ENCODE measurements at regions not wholly inside any gene's neighbourhood (a gene's known extent, or its start where the extent isn't known, plus 50 kb on each side); places are given as distances from the start of the nearest gene placed in this dataset.

DNA sequence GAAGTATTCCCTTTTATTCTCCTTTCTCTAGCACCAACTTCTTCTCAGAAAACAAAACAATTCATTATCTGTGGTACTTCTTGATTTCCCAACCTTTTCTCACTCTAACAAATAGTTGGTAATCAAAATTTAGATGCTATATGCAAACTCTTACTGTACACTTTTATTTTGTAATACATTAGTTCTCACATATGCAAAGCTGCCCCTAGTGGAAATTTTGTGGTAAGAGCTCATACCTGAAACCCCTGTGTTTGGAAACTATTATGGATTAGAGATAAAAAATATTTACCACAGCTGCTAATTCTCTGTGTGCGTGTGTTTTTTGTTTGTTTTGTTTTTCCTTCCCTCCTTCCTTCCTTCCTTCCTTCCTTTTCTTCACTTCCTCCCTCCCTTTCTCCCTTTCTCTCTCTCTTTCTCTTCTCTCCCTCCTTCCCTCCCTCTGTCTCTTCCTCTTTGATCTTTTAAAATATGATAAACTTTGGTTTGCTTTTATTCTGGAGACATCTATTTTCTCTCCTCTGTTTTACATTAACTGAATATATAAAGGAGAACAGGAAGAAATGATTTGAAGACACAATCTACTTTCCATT, 537.4 kb downstream of the SLITRK6 start:
- TF ChIP-seq, protein P1, sequence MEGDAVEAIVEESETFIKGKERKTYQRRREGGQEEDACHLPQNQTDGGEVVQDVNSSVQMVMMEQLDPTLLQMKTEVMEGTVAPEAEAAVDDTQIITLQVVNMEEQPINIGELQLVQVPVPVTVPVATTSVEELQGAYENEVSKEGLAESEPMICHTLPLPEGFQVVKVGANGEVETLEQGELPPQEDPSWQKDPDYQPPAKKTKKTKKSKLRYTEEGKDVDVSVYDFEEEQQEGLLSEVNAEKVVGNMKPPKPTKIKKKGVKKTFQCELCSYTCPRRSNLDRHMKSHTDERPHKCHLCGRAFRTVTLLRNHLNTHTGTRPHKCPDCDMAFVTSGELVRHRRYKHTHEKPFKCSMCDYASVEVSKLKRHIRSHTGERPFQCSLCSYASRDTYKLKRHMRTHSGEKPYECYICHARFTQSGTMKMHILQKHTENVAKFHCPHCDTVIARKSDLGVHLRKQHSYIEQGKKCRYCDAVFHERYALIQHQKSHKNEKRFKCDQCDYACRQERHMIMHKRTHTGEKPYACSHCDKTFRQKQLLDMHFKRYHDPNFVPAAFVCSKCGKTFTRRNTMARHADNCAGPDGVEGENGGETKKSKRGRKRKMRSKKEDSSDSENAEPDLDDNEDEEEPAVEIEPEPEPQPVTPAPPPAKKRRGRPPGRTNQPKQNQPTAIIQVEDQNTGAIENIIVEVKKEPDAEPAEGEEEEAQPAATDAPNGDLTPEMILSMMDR (IDR thresholded peaks at IDR 0.05; ENCODE audit: insufficient read depth, low read length) = peak; percentile 7
- TF ChIP-seq, protein P2, sequence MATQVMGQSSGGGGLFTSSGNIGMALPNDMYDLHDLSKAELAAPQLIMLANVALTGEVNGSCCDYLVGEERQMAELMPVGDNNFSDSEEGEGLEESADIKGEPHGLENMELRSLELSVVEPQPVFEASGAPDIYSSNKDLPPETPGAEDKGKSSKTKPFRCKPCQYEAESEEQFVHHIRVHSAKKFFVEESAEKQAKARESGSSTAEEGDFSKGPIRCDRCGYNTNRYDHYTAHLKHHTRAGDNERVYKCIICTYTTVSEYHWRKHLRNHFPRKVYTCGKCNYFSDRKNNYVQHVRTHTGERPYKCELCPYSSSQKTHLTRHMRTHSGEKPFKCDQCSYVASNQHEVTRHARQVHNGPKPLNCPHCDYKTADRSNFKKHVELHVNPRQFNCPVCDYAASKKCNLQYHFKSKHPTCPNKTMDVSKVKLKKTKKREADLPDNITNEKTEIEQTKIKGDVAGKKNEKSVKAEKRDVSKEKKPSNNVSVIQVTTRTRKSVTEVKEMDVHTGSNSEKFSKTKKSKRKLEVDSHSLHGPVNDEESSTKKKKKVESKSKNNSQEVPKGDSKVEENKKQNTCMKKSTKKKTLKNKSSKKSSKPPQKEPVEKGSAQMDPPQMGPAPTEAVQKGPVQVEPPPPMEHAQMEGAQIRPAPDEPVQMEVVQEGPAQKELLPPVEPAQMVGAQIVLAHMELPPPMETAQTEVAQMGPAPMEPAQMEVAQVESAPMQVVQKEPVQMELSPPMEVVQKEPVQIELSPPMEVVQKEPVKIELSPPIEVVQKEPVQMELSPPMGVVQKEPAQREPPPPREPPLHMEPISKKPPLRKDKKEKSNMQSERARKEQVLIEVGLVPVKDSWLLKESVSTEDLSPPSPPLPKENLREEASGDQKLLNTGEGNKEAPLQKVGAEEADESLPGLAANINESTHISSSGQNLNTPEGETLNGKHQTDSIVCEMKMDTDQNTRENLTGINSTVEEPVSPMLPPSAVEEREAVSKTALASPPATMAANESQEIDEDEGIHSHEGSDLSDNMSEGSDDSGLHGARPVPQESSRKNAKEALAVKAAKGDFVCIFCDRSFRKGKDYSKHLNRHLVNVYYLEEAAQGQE (IDR thresholded peaks at IDR 0.05; ENCODE audit: insufficient replicate concordance, low read depth) = no peak
